ENCODE measurements at regions not wholly inside any gene's neighbourhood (a gene's known extent, or its start where the extent isn't known, plus 50 kb on each side); places are given as distances from the start of the nearest gene placed in this dataset.
"Not testable (repeated sequence)": the region's sequence is repeated elsewhere in the genome, so short reads cannot be mapped to it uniquely, and the experiment has no call there.

DNA sequence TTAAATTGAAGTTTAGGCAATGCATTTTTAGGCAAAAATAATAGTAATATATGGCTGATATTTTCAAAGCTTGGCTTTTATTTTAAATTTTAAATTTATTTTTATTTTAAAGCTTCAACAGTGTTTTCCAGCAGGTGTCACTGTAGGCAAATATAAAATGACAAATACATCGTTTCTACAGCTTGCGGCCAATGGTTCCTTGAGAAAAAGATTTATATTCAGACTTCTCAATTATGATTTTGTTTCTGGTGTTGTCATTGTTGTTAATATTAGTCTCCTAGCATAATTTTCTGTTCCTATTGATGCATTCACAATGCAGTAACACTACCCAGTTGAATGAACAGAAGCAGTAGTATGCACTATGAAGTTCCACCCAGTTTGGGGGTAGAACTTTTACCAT, 220.7 kb upstream of the DNAJC19 start:
- H3K27me3 Mint-ChIP-seq (ENCODE audit: low read depth), result no peaks in the 10 kb centered on the region
- peaks cover 25% of the 10 kb centered on the region for H3K4me1 Mint-ChIP-seq
- H3K27ac Mint-ChIP-seq (ENCODE audit: unreplicated experiment), result no peak overlapping the region
- TF ChIP-seq, protein P1, sequence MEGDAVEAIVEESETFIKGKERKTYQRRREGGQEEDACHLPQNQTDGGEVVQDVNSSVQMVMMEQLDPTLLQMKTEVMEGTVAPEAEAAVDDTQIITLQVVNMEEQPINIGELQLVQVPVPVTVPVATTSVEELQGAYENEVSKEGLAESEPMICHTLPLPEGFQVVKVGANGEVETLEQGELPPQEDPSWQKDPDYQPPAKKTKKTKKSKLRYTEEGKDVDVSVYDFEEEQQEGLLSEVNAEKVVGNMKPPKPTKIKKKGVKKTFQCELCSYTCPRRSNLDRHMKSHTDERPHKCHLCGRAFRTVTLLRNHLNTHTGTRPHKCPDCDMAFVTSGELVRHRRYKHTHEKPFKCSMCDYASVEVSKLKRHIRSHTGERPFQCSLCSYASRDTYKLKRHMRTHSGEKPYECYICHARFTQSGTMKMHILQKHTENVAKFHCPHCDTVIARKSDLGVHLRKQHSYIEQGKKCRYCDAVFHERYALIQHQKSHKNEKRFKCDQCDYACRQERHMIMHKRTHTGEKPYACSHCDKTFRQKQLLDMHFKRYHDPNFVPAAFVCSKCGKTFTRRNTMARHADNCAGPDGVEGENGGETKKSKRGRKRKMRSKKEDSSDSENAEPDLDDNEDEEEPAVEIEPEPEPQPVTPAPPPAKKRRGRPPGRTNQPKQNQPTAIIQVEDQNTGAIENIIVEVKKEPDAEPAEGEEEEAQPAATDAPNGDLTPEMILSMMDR (conservative IDR thresholded peaks at IDR 0.05), result peak; percentile 77
- H3K36me3 Mint-ChIP-seq (ENCODE audit: low read depth), result peaks cover 2% of the 10 kb centered on the region
- H3K4me3 Mint-ChIP-seq, result no peak overlapping the region
- peaks cover 6% of the 10 kb centered on the region for H3K9me3 Mint-ChIP-seq
- DNase-seq (ENCODE audit: low read depth, low spot score), result no peak

DNA sequence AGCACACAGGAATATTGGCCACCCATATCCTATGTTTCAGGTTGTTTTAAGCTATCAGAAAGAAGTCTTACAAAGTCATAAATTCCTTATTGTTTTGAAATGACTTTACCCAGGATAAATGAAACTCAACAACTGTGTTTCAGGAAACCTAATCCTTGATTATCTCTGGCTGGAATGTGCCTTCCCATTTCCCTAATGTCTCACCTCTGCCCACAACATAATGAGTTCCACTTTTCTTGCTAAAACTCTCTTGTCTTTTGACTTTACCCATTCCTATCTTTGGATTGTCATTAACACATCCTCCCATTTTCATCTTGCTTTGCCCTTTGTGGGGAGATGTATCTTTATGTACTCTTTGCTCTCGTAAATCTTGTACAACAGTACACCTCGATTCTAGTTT, 200.0 kb upstream of the DNAJC19 start:
- TF ChIP-seq, protein P1 (conservative IDR thresholded peaks at IDR 0.05), result no peak
- H3K4me3 Mint-ChIP-seq, result no peak overlapping the region
- no peaks in the 10 kb centered on the region for H3K27me3 Mint-ChIP-seq (ENCODE audit: low read depth)
- no peak overlapping the region for H3K27ac Mint-ChIP-seq (ENCODE audit: unreplicated experiment)
- peaks cover 4% of the 10 kb centered on the region for H3K9me3 Mint-ChIP-seq
- peaks cover 10% of the 10 kb centered on the region for H3K4me1 Mint-ChIP-seq
- peaks cover 15% of the 10 kb centered on the region for H3K36me3 Mint-ChIP-seq (ENCODE audit: low read depth)
- DNase-seq (ENCODE audit: low read depth, low spot score), result no peak

DNA sequence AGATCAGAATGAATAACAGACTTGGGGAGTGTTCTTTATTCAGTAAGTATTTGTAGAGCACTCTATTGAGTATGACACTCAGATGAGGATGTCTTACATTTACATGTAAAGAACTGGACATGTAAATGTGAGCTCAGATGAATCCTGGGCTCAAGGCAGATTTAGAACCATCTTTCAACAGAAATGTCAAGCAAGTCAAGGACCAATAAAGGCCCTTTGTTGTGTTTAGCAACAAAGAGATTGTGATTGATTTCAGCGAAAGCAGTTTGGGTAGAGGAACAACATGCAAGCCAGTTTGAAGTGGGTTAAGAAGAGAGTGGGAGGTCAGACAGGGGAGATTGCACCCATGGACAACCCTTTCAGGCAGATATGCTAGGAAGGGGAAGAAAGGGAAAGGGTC, 194.2 kb upstream of the DNAJC19 start:
- Mint-ChIP-seq H3K4me3 (no peak overlapping the region), H3K27me3 (ENCODE audit: low read depth) (no peaks in the 10 kb centered on the region), H3K9me3 (no peaks in the 10 kb centered on the region), H3K27ac (ENCODE audit: unreplicated experiment) (no peak overlapping the region), H3K4me1 (peaks cover 5% of the 10 kb centered on the region), H3K36me3 (ENCODE audit: low read depth) (peaks cover 13% of the 10 kb centered on the region)
- DNase-seq (ENCODE audit: low read depth, low spot score), result no peak
- TF ChIP-seq, protein P1 (conservative IDR thresholded peaks at IDR 0.05), result no peak

DNA sequence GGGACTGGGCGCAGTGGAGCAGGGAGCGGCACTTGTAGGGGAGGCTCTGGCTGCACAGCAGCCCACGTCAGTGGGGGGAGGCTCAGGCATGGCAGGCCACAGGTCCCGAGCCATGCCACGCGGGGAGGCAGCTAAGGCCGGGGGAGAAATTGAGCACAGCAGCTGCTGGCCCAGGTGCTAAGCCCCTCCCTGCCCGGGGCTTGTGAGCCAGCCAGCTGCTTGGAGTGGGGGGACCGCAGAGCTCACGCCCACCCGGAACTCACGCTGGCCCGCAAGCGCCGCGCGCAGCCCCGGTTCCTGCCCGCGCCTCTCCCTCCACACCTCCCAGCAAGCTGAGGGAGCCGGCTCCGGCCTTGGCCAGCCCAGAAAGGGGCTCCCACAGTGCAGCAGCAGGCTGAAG, 193.5 kb upstream of the DNAJC19 start:
- not testable (repeated sequence) for H3K4me3 Mint-ChIP-seq; H3K4me1 Mint-ChIP-seq; H3K9me3 Mint-ChIP-seq; H3K27me3 Mint-ChIP-seq (ENCODE audit: low read depth); H3K27ac Mint-ChIP-seq (ENCODE audit: unreplicated experiment); DNase-seq (ENCODE audit: low read depth, low spot score)
- H3K36me3 Mint-ChIP-seq (ENCODE audit: low read depth), result peaks cover 13% of the 10 kb centered on the region

DNA sequence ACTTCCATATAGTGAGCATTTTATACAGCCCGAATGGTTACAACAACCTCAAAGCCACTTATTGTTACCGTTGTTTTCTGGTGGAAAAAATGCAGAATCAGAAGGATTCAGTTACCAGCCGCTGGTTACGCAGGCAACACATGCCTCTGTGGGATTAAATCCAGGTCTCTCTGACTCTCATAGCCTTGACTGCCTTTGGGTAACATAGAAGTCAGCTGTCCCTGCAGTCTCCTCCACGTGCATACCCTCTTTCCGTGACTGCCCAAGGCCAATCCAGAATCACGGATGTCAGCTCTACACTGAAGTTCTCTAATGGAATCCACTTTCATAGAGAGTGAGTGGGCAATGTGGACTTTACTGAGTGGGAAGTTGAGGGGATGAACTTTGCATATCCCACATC, 189.5 kb upstream of the DNAJC19 start:
- H3K27ac Mint-ChIP-seq (ENCODE audit: unreplicated experiment), result no peak overlapping the region
- TF ChIP-seq, protein P1 (conservative IDR thresholded peaks at IDR 0.05), result no peak
- H3K4me1 Mint-ChIP-seq, result peaks cover 41% of the 10 kb centered on the region
- H3K27me3 Mint-ChIP-seq (ENCODE audit: low read depth), result no peaks in the 10 kb centered on the region
- no peaks in the 10 kb centered on the region for H3K9me3 Mint-ChIP-seq
- DNase-seq (ENCODE audit: low read depth, low spot score), result no peak
- H3K4me3 Mint-ChIP-seq, result peak overlapping the region; percentile 16
- peaks cover 13% of the 10 kb centered on the region for H3K36me3 Mint-ChIP-seq (ENCODE audit: low read depth)

DNA sequence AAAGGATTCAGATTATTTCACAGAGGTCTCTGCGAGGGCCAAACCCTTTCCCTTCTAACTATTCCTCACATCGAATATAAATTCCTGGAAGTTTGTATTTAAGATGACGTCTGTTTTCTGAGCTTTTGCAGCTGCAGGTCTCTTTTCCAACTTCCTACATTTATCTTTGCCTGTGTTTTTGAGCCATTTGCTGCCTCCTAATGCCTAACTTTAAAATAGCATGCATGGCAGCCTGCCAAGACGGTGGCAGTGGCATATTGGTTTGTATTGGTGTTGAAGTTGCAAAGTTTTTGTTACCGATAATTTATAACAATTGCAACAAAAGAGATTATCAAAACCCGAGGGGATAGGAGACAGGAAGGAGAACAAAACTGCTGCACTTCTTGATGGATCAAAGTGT, 187.1 kb upstream of the DNAJC19 start:
- H3K27me3 Mint-ChIP-seq (ENCODE audit: low read depth), result no peaks in the 10 kb centered on the region
- H3K4me1 Mint-ChIP-seq, result peaks cover 56% of the 10 kb centered on the region
- H3K4me3 Mint-ChIP-seq, result peak overlapping the region; percentile 81
- peaks cover 4% of the 10 kb centered on the region for H3K36me3 Mint-ChIP-seq (ENCODE audit: low read depth)
- H3K9me3 Mint-ChIP-seq, result no peaks in the 10 kb centered on the region
- no peak overlapping the region for H3K27ac Mint-ChIP-seq (ENCODE audit: unreplicated experiment)
- peak; percentile 30 for DNase-seq (ENCODE audit: low read depth, low spot score)
- TF ChIP-seq, protein P1 (conservative IDR thresholded peaks at IDR 0.05), result peak; percentile 70

All from neural crest cell (in vitro differentiated cells).